CD4-positive, alpha-beta T cell (primary cell): ENCODE measurements at regions not wholly inside any gene's neighbourhood (a gene's known extent, or its start where the extent isn't known, plus 50 kb on each side); places are given as distances from the start of the nearest gene placed in this dataset.

Source experiments
- ATAC-seq: fragments of 200-7000 bp; cut with Tn5 transposase; one replicate; pipeline ENCODE4 v1.10.0; 2022; ENCODE audit warnings: mild to moderate bottlenecking; ENCODE audit not compliant: poor library complexity
- CTCF ChIA-PET: fragments of 350-600 bp; sonication (Branson Sonifier 250); formaldehyde crosslinking; loops from one replicate; lab custom pipeline; 2021; ENCODE audit warnings: antibody characterized with exemption, inconsistent platforms; lab: Charles Lee
- POLR2A ChIA-PET: fragments of 350-600 bp; sonication (Branson Sonifier 250); formaldehyde crosslinking; loops from one replicate; lab custom pipeline; 2021; ENCODE audit warnings: antibody characterized with exemption, inconsistent platforms; lab: Charles Lee
- DNase-seq, 14 experiments: peaks; one replicate each; pipeline ENCODE4 v3.0.0-alpha.2; 2013 to 2020; ENCODE audit warnings: mixed read lengths in 2 of 14
- H3K27ac ChIP-seq, 2 donors: one replicate each; pipeline versions ENCODE4 v1.5.1 to v1.7.0; 2013; ENCODE audit warnings: low read length in 2 of 2, low read depth in 1 of 2, mild to moderate bottlenecking in 1 of 2
- H3K27me3 ChIP-seq, 2 experiments: 1 replicate in 1 of 2; 2 replicates in 1 of 2; pipeline versions ENCODE4 v1.6.1 to v1.7.0; 2013; ENCODE audit warnings: low read length in 2 of 2, control low read depth in 1 of 2, mild to moderate bottlenecking in 1 of 2, moderate library complexity in 1 of 2; ENCODE audit not compliant: insufficient read depth in 2 of 2, control insufficient read depth in 1 of 2
- H3K36me3 ChIP-seq: one replicate; pipeline ENCODE4 v1.6.1; 2013; ENCODE audit warnings: low read length, control low read depth; ENCODE audit not compliant: insufficient read depth
- H3K4me1 ChIP-seq: one replicate; pipeline ENCODE4 v1.6.1; 2013; ENCODE audit warnings: low read length, control low read depth; ENCODE audit not compliant: insufficient read depth
- H3K4me3 ChIP-seq: one replicate; pipeline ENCODE4 v1.5.1; 2013; ENCODE audit warnings: mild to moderate bottlenecking, low read length, moderate library complexity
- H3K9me3 ChIP-seq, 2 experiments: 1 replicate in 1 of 2; 2 replicates in 1 of 2; pipeline versions ENCODE4 v1.6.1 to v1.7.0; 2013; ENCODE audit warnings: low read length in 2 of 2, mild to moderate bottlenecking in 2 of 2, control low read depth in 1 of 2, moderate library complexity in 1 of 2; ENCODE audit not compliant: control insufficient read depth in 1 of 2, insufficient read depth in 1 of 2
- H3K27ac Mint-ChIP-seq: one replicate; pipeline ENCODE4 v1.8.0; 2020; ENCODE audit warnings: mixed read lengths
- H3K27me3 Mint-ChIP-seq: one replicate; pipeline ENCODE4 v1.8.0; 2021; ENCODE audit warnings: mixed read lengths
- H3K36me3 Mint-ChIP-seq: one replicate; pipeline ENCODE4 v1.8.0; 2021; ENCODE audit warnings: low read depth, mixed read lengths
- H3K4me1 Mint-ChIP-seq: one replicate; pipeline ENCODE4 v1.8.0; 2021; ENCODE audit warnings: low read depth, mixed read lengths
- H3K4me3 Mint-ChIP-seq: one replicate; pipeline ENCODE4 v1.8.0; 2020; ENCODE audit warnings: mild to moderate bottlenecking, mixed read lengths
- H3K9me3 Mint-ChIP-seq: one replicate; pipeline ENCODE4 v1.8.0; 2020; ENCODE audit warnings: mixed read lengths
- CTCF ChIP-seq: fragments of 200-600 bp; IDR thresholded peaks from one replicate; pipeline ENCODE4 v1.8.0; 2022; ENCODE audit warnings: antibody characterized with exemption, mild to moderate bottlenecking
- intact Hi-C, 2 experiments: fragments of 100-400 bp; cut with DNase I in 1 of 2; cut with micrococcal nuclease in 1 of 2; formaldehyde crosslinking; loops; one replicate each; pipeline versions ENCODE4 v1.15.1 to v1.9.0; 2023 to 2025; cut with DNase I, micrococcal nuclease

DNA sequence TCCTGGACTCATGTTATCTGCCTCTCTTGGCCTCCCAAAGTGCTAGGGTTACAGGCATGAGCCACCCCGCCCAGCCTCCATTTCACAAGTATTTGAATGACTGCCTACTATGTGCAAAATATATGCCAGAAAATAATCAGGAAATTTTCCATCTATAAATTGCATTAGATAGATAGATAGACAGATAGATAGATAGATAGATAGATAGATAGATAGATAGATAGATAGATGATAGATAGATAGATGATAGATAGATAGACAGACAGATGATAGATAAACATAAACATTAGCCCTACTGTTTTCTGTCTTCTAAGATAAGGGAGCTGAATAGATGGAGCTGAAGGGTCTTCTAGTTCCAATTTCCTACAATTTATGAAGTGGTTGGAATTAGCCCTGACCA is 87.4 kb upstream of the TRIM2 start:
- intact Hi-C loops, result loop anchor here in 1 of 2 experiments (10.0 kb wide), 1 partner anchor 1012 kb away; no protein-coding TSS in a partner anchor
- Mint-ChIP-seq H3K27me3 (no peaks in the 10 kb centered on the region), H3K36me3 (no peaks in the 10 kb centered on the region), H3K27ac (no peak overlapping the region), H3K4me1 (peaks cover 10% of the 10 kb centered on the region), H3K4me3 (no peak overlapping the region), H3K9me3 (no peaks in the 10 kb centered on the region)
- ATAC-seq (no peak), DNase-seq (no peak)
- no peak overlapping the region for H3K4me3 ChIP-seq
- POLR2A ChIA-PET, result interaction anchor here (0.7 to 5.7 kb wide), 2 partner anchors 10 to 33 kb away, joined by 3 to 60 read pairs; no protein-coding TSS in a partner anchor
- CTCF ChIA-PET, result interaction anchor here (0.7 to 9.1 kb wide), 3 partner anchors 11 to 516 kb away, joined by 3 to 77 read pairs (median 20); no protein-coding TSS in a partner anchor
- H3K4me1 ChIP-seq, result peaks cover 62% of the 10 kb centered on the region
- H3K27me3 ChIP-seq, result no peaks in the 10 kb centered on the region
- TF ChIP-seq CTCF, result no peak
- H3K36me3 ChIP-seq, result no peaks in the 10 kb centered on the region
- no peaks in the 10 kb centered on the region for H3K9me3 ChIP-seq
- peak overlapping the region; percentile 66 for H3K27ac ChIP-seq

- peaks cover 54% of the 10 kb centered on the region for H3K4me1 ChIP-seq
- no peaks in the 10 kb centered on the region for H3K36me3 Mint-ChIP-seq
Measured at GRCh38 chr4:153117554-153117953, 86.7 kb upstream of the TRIM2 start.

GRCh38 chr4:153119626-153120025 is 84.6 kb upstream of the TRIM2 start:
- Mint-ChIP-seq H3K27me3 (no peaks in the 10 kb centered on the region), H3K27ac (peak overlapping the region; percentile 75), H3K36me3 (no peaks in the 10 kb centered on the region), H3K4me1 (peaks cover 10% of the 10 kb centered on the region), H3K4me3 (no peak overlapping the region), H3K9me3 (no peaks in the 10 kb centered on the region)
- ATAC-seq, result no peak
- Histone ChIP-seq H3K4me1 (peaks cover 33% of the 10 kb centered on the region), H3K9me3 (no peaks in the 10 kb centered on the region), H3K27me3 (no peaks in the 10 kb centered on the region), H3K4me3 (no peak overlapping the region), H3K27ac (no peak overlapping the region), H3K36me3 (no peaks in the 10 kb centered on the region)
- TF ChIP-seq CTCF, result no peak
- DNase-seq, result no peak
- intact Hi-C loops, result loop anchor here in 1 of 2 experiments (10.0 kb wide), 1 partner anchor 1015 kb away; no protein-coding TSS in a partner anchor
- ChIA-PET POLR2A (no interaction called here), CTCF (interaction anchor here (1.3 kb wide), 1 partner anchor 8 kb away, joined by 6 read pairs; no protein-coding TSS in a partner anchor)

More at GRCh38 chr4:153117554-153117953, 86.7 kb upstream of the TRIM2 start:
- peaks cover 10% of the 10 kb centered on the region for H3K4me1 Mint-ChIP-seq
- Histone ChIP-seq H3K9me3 (no peaks in the 10 kb centered on the region), H3K27ac (no peak overlapping the region), H3K36me3 (no peaks in the 10 kb centered on the region), H3K27me3 (no peaks in the 10 kb centered on the region), H3K4me3 (no peak overlapping the region)
- H3K9me3 Mint-ChIP-seq, result no peaks in the 10 kb centered on the region
- intact Hi-C loops, result loop anchor here in 1 of 2 experiments (10.0 kb wide), 1 partner anchor 1013 kb away; no protein-coding TSS in a partner anchor
- no peaks in the 10 kb centered on the region for H3K27me3 Mint-ChIP-seq
- DNase-seq (peak in 1 of 14 experiments; percentile 13), ATAC-seq (no peak)
- POLR2A ChIA-PET, result no interaction called here
- no peak overlapping the region for H3K27ac Mint-ChIP-seq
- CTCF ChIA-PET, result interaction anchor here (4.6 to 9.1 kb wide), 2 partner anchors 10 to 34 kb away, joined by 20 to 77 read pairs; no protein-coding TSS in a partner anchor
- TF ChIP-seq CTCF, result no peak
- no peak overlapping the region for H3K4me3 Mint-ChIP-seq
